Karpas-422 (cell line): ENCODE measurements at regions not wholly inside any gene's neighbourhood (a gene's known extent, or its start where the extent isn't known, plus 50 kb on each side); places are given as distances from the start of the nearest gene placed in this dataset.

Source experiments
- DNase-seq: peaks from one replicate; pipeline ENCODE4 v3.0.0-alpha.2; 2015
- H2AFZ ChIP-seq: fragments of 200-600 bp; sonication (generic); 2 replicates; pipeline ENCODE4 v1.6.1; 2014; ENCODE audit warnings: antibody characterized with exemption, low read length, mixed read lengths
- H3K27ac ChIP-seq: fragments of 200-600 bp; sonication (generic); 2 replicates; pipeline ENCODE4 v1.5.1; 2014; ENCODE audit warnings: mild to moderate bottlenecking, low read length, moderate library complexity
- H3K27me3 ChIP-seq: fragments of 200-600 bp; sonication (generic); 2 replicates; pipeline ENCODE4 v1.6.1; 2014; ENCODE audit warnings: low read length, mixed read lengths
- H3K36me3 ChIP-seq: fragments of 200-600 bp; sonication (generic); 2 replicates; pipeline ENCODE4 v1.6.1; 2014; ENCODE audit warnings: low read length, mixed read lengths; ENCODE audit not compliant: insufficient read depth
- H3K4me1 ChIP-seq: fragments of 200-600 bp; sonication (generic); 2 replicates; pipeline ENCODE4 v1.6.1; 2014; ENCODE audit warnings: mild to moderate bottlenecking, low read length, mixed read lengths
- H3K4me2 ChIP-seq: fragments of 200-600 bp; sonication (generic); 2 replicates; pipeline ENCODE4 v1.6.1; 2014; ENCODE audit warnings: low read length, low read depth, mild to moderate bottlenecking; ENCODE audit not compliant: poor library complexity, severe bottlenecking
- H3K4me3 ChIP-seq: fragments of 200-600 bp; sonication (generic); 2 replicates; pipeline ENCODE4 v1.5.1; 2014; ENCODE audit warnings: mild to moderate bottlenecking, antibody characterized with exemption, low read length, mixed read lengths
- H3K79me2 ChIP-seq: fragments of 200-600 bp; sonication (generic); 2 replicates; pipeline ENCODE4 v1.6.1; 2014; ENCODE audit warnings: mild to moderate bottlenecking, low read length, mixed read lengths
- H3K9ac ChIP-seq: fragments of 200-600 bp; sonication (generic); 2 replicates; pipeline ENCODE4 v1.6.0; 2014; ENCODE audit warnings: low read length
- H3K9me2 ChIP-seq: fragments of 200-600 bp; sonication (generic), shearing (Covaris generic); replicated peaks from 2 replicates; pipeline ENCODE4 v1.6.0; 2014; ENCODE audit warnings: mild to moderate bottlenecking, low read length, moderate library complexity; ENCODE audit not compliant: insufficient read depth
- H3K9me3 ChIP-seq: fragments of 300-700, 200-600 bp; sonication (generic); 2 replicates; pipeline ENCODE4 v1.6.1; 2014; ENCODE audit warnings: low read length, mixed read lengths
- H4K20me1 ChIP-seq: fragments of 200-600 bp; sonication (generic); 2 replicates; pipeline ENCODE4 v1.6.1; 2014; ENCODE audit warnings: mild to moderate bottlenecking, antibody characterized with exemption, low read length, low read depth; ENCODE audit not compliant: insufficient read depth

DNA sequence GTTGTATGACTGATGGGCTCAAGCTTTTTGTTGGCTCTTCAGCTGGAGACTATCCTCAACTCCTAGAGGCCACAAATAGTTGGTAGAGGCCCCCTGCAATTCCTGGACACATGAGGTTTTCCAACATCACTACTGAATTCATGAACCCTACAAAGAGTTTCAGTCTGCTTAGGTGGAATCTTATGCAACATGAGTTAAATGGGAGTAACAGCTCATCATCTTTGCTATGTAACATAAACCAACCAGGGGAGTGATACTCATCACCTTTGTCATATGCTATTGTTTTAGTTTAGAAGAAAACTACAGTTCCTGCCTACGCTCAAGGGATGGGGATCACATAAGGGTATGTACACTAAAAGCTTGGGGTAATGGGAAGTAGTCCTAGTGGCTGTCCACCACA lies 729.4 kb downstream of the SORCS1 start:
- H2AFZ ChIP-seq = no peak overlapping the region
- H3K9ac ChIP-seq = no peak overlapping the region
- H3K79me2 ChIP-seq = no peaks in the 10 kb centered on the region
- no peak for DNase-seq
- H3K4me3 ChIP-seq = no peak overlapping the region
- H3K27ac ChIP-seq = no peak overlapping the region
- no peak overlapping the region for H3K4me2 ChIP-seq
- no peaks in the 10 kb centered on the region for H3K27me3 ChIP-seq
- no peaks in the 10 kb centered on the region for H4K20me1 ChIP-seq
- peaks cover 32% of the 10 kb centered on the region for H3K9me3 ChIP-seq
- no peaks in the 10 kb centered on the region for H3K36me3 ChIP-seq
- no peaks in the 10 kb centered on the region for H3K4me1 ChIP-seq
- no peaks in the 10 kb centered on the region for H3K9me2 ChIP-seq

DNA sequence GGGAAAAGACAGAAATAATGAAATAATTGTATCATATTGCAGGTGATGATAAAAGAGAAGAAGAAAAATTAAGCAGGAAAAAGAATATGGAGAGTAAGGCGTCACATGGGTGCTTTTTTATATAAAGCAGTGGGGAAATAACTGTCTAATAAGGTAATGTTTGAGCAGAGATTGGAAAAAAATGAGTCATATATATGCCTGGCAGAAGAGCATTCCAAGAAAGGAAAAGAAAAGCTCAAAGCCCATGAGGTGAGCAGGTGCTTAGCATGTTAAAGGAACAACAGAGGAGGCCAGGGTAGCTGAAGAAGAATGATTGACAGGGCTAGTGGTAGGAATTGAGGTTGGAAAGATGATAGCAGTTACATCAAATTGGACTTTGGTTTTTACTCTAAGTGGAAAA lies 739.5 kb downstream of the SORCS1 start:
- Histone ChIP-seq H2AFZ (no peak overlapping the region), H3K9me3 (peaks cover 40% of the 10 kb centered on the region), H3K27me3 (no peaks in the 10 kb centered on the region), H3K27ac (no peak overlapping the region), H3K4me3 (no peak overlapping the region), H3K4me1 (no peaks in the 10 kb centered on the region), H4K20me1 (no peaks in the 10 kb centered on the region), H3K9me2 (no peaks in the 10 kb centered on the region), H3K79me2 (no peaks in the 10 kb centered on the region), H3K36me3 (no peaks in the 10 kb centered on the region), H3K4me2 (no peak overlapping the region), H3K9ac (no peak overlapping the region)
- no peak for DNase-seq

GRCh38 chr10:106424054-106424453 lies 740.5 kb downstream of the SORCS1 start:
- DNase-seq = no peak
- no peak overlapping the region for H3K4me3 ChIP-seq

DNA sequence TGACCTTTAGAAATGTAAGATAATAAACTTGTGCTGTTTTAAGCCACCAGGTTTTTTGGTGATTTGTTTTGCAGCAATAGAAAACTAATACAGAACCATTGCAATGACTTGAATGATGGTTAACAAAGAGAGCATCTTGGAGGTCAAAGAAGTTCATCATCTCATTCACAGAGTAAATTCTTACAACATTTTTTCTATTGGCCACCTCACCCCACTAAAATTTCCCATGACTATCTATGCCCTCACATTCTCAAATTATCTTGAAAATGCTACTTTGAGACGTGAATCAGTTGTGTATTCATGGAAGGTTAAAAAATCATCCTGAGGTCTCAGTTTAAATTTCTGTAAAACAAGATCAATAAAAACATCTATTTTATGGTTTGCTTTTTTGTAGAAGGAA lies 754.2 kb downstream of the SORCS1 start:
- Histone ChIP-seq H3K4me2 (no peak overlapping the region), H3K9ac (no peak overlapping the region), H2AFZ (no peak overlapping the region), H3K79me2 (no peaks in the 10 kb centered on the region), H3K36me3 (no peaks in the 10 kb centered on the region), H3K9me2 (no peaks in the 10 kb centered on the region), H3K4me1 (no peaks in the 10 kb centered on the region), H3K27ac (no peak overlapping the region), H4K20me1 (no peaks in the 10 kb centered on the region), H3K4me3 (no peak overlapping the region), H3K27me3 (no peaks in the 10 kb centered on the region), H3K9me3 (peaks cover 20% of the 10 kb centered on the region)
- no peak for DNase-seq

More at GRCh38 chr10:106424054-106424453, 740.5 kb downstream of the SORCS1 start:
- Histone ChIP-seq H3K9ac (no peak overlapping the region), H3K27me3 (no peaks in the 10 kb centered on the region), H3K79me2 (no peaks in the 10 kb centered on the region), H3K9me3 (peaks cover 34% of the 10 kb centered on the region), H3K4me1 (no peaks in the 10 kb centered on the region), H3K9me2 (no peaks in the 10 kb centered on the region), H3K27ac (no peak overlapping the region), H3K4me2 (no peak overlapping the region), H2AFZ (no peak overlapping the region), H4K20me1 (no peaks in the 10 kb centered on the region), H3K36me3 (no peaks in the 10 kb centered on the region)

DNA sequence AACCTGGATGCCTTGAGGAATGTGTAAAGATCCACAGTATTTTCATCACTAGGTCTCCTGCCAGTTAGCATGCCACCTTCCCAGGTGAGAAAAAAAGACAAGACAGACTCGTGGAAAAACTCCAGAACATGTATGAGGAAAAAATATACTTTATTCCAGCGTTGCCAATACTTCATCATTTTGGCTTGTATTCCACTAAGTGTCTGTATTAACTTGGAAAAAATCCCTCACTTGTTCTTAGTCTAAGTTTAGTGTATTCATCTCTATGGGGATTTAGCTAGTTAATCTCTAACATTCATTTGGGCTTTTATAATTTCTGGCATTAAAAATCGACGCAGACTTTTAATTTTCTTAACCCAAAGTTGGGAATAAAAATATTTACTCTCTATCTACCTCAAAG lies 759.4 kb downstream of the SORCS1 start:
- H3K4me3 ChIP-seq = no peak overlapping the region
- no peaks in the 10 kb centered on the region for H3K4me1 ChIP-seq
- no peak for DNase-seq
- H3K9me3 ChIP-seq = peaks cover 11% of the 10 kb centered on the region
- H3K9me2 ChIP-seq = no peaks in the 10 kb centered on the region
- H3K27me3 ChIP-seq = no peaks in the 10 kb centered on the region
- H3K9ac ChIP-seq = no peak overlapping the region
- H2AFZ ChIP-seq = no peak overlapping the region
- H3K79me2 ChIP-seq = no peaks in the 10 kb centered on the region
- H3K27ac ChIP-seq = no peak overlapping the region
- H3K4me2 ChIP-seq = no peak overlapping the region
- H3K36me3 ChIP-seq = no peaks in the 10 kb centered on the region
- H4K20me1 ChIP-seq = no peaks in the 10 kb centered on the region

DNA sequence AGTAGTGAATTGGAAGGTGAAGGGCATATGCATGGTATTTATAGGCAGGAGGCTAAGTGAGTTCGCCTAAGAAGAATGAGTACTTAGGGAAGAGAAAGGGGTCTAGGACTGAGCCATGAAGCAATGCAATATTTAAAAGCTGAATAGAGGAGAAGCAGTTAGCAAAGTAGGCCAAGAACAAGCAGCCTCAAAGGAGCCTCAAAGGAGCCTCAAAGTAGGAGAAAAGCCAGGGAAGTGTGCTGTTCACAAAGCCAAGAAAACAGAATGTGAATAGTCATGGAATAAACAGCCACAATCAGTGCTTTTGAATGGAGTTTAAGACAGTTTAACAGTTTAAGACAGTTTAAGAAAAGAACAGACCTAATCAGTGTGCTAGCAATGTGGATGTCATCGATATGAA lies 762.0 kb downstream of the SORCS1 start:
- Histone ChIP-seq H3K4me3 (no peak overlapping the region), H3K4me2 (no peak overlapping the region), H3K36me3 (no peaks in the 10 kb centered on the region), H3K79me2 (no peaks in the 10 kb centered on the region), H3K27ac (no peak overlapping the region), H3K9ac (no peak overlapping the region), H4K20me1 (no peaks in the 10 kb centered on the region), H3K9me3 (peaks cover 16% of the 10 kb centered on the region), H3K4me1 (no peaks in the 10 kb centered on the region), H3K27me3 (no peaks in the 10 kb centered on the region), H3K9me2 (no peaks in the 10 kb centered on the region), H2AFZ (no peak overlapping the region)
- DNase-seq = no peak

DNA sequence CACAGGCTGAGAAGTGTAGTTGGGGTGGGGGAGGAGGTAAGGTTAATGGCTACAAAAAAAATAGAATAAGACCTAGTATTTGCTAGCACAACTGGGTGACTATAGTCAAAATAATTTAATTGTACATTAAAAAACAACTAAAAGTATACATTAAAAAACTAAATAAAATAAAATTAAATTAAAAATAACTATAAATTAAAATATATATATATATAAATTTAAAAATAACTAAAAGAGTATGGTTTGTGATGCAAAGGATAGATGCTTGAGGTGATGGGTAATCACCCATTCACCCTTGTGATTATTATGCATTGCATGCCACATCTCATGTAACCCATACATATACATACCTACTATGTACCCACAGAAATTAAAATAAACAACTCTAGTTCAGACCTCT lies 762.5 kb downstream of the SORCS1 start:
- Histone ChIP-seq H3K9me3 (peaks cover 17% of the 10 kb centered on the region), H4K20me1 (no peaks in the 10 kb centered on the region), H3K9me2 (no peaks in the 10 kb centered on the region), H3K4me3 (no peak overlapping the region), H3K27me3 (no peaks in the 10 kb centered on the region), H3K4me1 (no peaks in the 10 kb centered on the region), H3K9ac (no peak overlapping the region), H3K27ac (no peak overlapping the region), H2AFZ (no peak overlapping the region), H3K36me3 (no peaks in the 10 kb centered on the region), H3K4me2 (no peak overlapping the region), H3K79me2 (no peaks in the 10 kb centered on the region)
- no peak for DNase-seq

- no peak for DNase-seq
- H3K27ac ChIP-seq = no peak overlapping the region
- H3K9me2 ChIP-seq = no peaks in the 10 kb centered on the region
- H2AFZ ChIP-seq = no peak overlapping the region
- H3K4me2 ChIP-seq = no peak overlapping the region
- no peaks in the 10 kb centered on the region for H4K20me1 ChIP-seq
- no peak overlapping the region for H3K4me3 ChIP-seq
- no peak overlapping the region for H3K9ac ChIP-seq
- H3K36me3 ChIP-seq = no peaks in the 10 kb centered on the region
- peaks cover 17% of the 10 kb centered on the region for H3K9me3 ChIP-seq
- H3K4me1 ChIP-seq = no peaks in the 10 kb centered on the region
- H3K27me3 ChIP-seq = no peaks in the 10 kb centered on the region
- H3K79me2 ChIP-seq = no peaks in the 10 kb centered on the region
Observed at GRCh38 chr10:106401161-106401560, 763.3 kb downstream of the SORCS1 start.

- Histone ChIP-seq H3K4me3 (no peak overlapping the region), H3K27me3 (no peaks in the 10 kb centered on the region), H4K20me1 (no peaks in the 10 kb centered on the region), H3K9ac (no peak overlapping the region), H3K36me3 (no peaks in the 10 kb centered on the region), H2AFZ (no peak overlapping the region), H3K4me1 (no peaks in the 10 kb centered on the region), H3K9me2 (no peaks in the 10 kb centered on the region), H3K27ac (no peak overlapping the region), H3K4me2 (no peak overlapping the region), H3K9me3 (peaks cover 26% of the 10 kb centered on the region), H3K79me2 (no peaks in the 10 kb centered on the region)
- no peak for DNase-seq
Observed at GRCh38 chr10:106399112-106399511, 765.4 kb downstream of the SORCS1 start.
